KMS-11 (cell line): ENCODE measurements at regions not wholly inside any gene's neighbourhood (a gene's known extent, or its start where the extent isn't known, plus 50 kb on each side); places are given as distances from the start of the nearest gene placed in this dataset.

Experiments used
- H2AFZ ChIP-seq: fragments of 200-600 bp; sonication (generic); 2 replicates; pipeline ENCODE4 v1.6.1; 2016; ENCODE audit warnings: antibody characterized with exemption, mixed run types, low read depth
- H3K27ac ChIP-seq: fragments of 200-600 bp; sonication (generic); 2 replicates; pipeline ENCODE4 v1.6.1; 2016; ENCODE audit warnings: mild to moderate bottlenecking, mixed run types
- H3K27me3 ChIP-seq: fragments of 200-600 bp; sonication (generic); 2 replicates; pipeline ENCODE4 v1.6.1; 2017; ENCODE audit warnings: mild to moderate bottlenecking, low read depth, mixed run types, moderate library complexity; ENCODE audit not compliant: insufficient read depth
- H3K36me3 ChIP-seq: fragments of 200-600 bp; sonication (generic); 2 replicates; pipeline ENCODE4 v1.6.1; 2017; ENCODE audit warnings: mild to moderate bottlenecking, mixed run types; ENCODE audit not compliant: insufficient read depth
- H3K4me1 ChIP-seq: fragments of 200-600 bp; sonication (generic); 2 replicates; pipeline ENCODE4 v1.6.1; 2016; ENCODE audit warnings: mild to moderate bottlenecking, low read depth, mixed run types; ENCODE audit not compliant: poor library complexity, severe bottlenecking
- H3K4me2 ChIP-seq: fragments of 200-600 bp; sonication (generic); 2 replicates; pipeline ENCODE4 v1.7.0; 2016; ENCODE audit warnings: mild to moderate bottlenecking, mixed run types
- H3K4me3 ChIP-seq: fragments of 200-600 bp; sonication (generic); IDR thresholded peaks from 2 replicates; pipeline ENCODE4 v1.6.1; 2017; ENCODE audit warnings: low read depth, low read length, mixed read lengths; ENCODE audit not compliant: insufficient read depth
- H3K79me2 ChIP-seq: fragments of 200-600 bp; sonication (generic); 2 replicates; pipeline ENCODE4 v1.6.1; 2016; ENCODE audit warnings: low read depth, mixed run types; ENCODE audit not compliant: insufficient read depth
- H3K9ac ChIP-seq: fragments of 200-600 bp; sonication (generic); 2 replicates; pipeline ENCODE4 v1.6.1; 2016; ENCODE audit warnings: mild to moderate bottlenecking, mixed run types
- H4K20me1 ChIP-seq: fragments of 200-600 bp; sonication (generic); 2 replicates; pipeline ENCODE4 v1.6.1; 2016; ENCODE audit warnings: mild to moderate bottlenecking, mixed run types; ENCODE audit not compliant: insufficient read depth
- TF ChIP-seq, protein P1 (sequence below): fragments of 200-600 bp; sonication (generic); conservative IDR thresholded peaks from 2 replicates; pipeline ENCODE4 v1.6.1; 2017; ENCODE audit warnings: low read depth, mild to moderate bottlenecking, antibody characterized with exemption, low read length, moderate library complexity, mixed read lengths

- Histone ChIP-seq H3K9ac (no peak overlapping the region), H3K36me3 (no peaks in the 10 kb centered on the region), H2AFZ (no peak overlapping the region), H4K20me1 (no peaks in the 10 kb centered on the region), H3K4me2 (no peak overlapping the region), H3K79me2 (no peaks in the 10 kb centered on the region), H3K27me3 (no peaks in the 10 kb centered on the region), H3K4me1 (no peaks in the 10 kb centered on the region), H3K4me3 (no peak overlapping the region), H3K27ac (no peak overlapping the region)
- TF ChIP-seq, protein P1, sequence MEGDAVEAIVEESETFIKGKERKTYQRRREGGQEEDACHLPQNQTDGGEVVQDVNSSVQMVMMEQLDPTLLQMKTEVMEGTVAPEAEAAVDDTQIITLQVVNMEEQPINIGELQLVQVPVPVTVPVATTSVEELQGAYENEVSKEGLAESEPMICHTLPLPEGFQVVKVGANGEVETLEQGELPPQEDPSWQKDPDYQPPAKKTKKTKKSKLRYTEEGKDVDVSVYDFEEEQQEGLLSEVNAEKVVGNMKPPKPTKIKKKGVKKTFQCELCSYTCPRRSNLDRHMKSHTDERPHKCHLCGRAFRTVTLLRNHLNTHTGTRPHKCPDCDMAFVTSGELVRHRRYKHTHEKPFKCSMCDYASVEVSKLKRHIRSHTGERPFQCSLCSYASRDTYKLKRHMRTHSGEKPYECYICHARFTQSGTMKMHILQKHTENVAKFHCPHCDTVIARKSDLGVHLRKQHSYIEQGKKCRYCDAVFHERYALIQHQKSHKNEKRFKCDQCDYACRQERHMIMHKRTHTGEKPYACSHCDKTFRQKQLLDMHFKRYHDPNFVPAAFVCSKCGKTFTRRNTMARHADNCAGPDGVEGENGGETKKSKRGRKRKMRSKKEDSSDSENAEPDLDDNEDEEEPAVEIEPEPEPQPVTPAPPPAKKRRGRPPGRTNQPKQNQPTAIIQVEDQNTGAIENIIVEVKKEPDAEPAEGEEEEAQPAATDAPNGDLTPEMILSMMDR: no peak
Observed at GRCh38 chr3:178003756-178004155, 532.5 kb upstream of the KCNMB2 start.

DNA sequence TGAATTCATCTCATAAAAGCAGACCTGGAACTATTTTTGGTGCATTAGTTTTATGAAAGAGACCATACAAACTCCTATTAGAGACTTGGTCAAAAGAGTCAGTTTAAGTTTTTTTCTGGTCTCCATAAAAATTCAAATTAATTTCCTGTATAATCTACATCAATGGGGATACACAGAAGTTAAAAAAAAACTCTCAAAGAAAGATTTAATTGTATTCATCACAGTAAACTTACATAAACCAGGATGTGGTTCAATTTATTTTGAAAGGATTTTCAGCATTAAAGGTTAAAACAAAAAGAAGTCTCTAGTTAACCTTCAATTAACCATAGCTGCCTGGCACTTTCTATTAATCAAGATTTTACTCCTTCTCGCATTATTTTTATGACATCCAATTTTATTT, 530.3 kb upstream of the KCNMB2 start:
- Histone ChIP-seq H3K4me1 (no peaks in the 10 kb centered on the region), H3K79me2 (no peaks in the 10 kb centered on the region), H3K27me3 (no peaks in the 10 kb centered on the region), H4K20me1 (no peaks in the 10 kb centered on the region), H3K4me3 (no peak overlapping the region), H3K4me2 (no peak overlapping the region), H3K27ac (no peak overlapping the region), H3K9ac (no peak overlapping the region), H3K36me3 (no peaks in the 10 kb centered on the region), H2AFZ (no peak overlapping the region)
- TF ChIP-seq, protein P1: no peak

DNA sequence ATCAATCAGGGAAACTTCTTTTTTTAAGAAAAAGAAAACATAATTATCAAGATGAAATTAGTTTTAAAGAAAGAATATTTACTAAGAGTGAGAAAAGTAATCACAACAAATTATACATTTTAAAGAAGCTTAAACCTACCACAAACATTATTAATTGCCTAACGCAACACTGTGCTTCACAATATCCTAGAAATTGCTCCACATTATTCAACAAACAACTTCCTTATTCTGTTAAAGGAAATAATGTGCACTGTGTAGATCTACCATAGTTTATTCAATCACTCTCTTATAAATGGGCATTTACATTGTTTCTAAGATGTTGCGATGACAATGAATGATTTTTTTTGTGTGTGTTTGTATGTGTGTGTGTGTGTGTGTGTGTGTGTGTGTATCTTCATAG, 525.9 kb upstream of the KCNMB2 start:
- Histone ChIP-seq H3K4me2 (no peak overlapping the region), H3K27ac (no peak overlapping the region), H4K20me1 (no peaks in the 10 kb centered on the region), H3K4me1 (no peaks in the 10 kb centered on the region), H3K27me3 (no peaks in the 10 kb centered on the region), H3K36me3 (no peaks in the 10 kb centered on the region), H3K9ac (no peak overlapping the region), H3K79me2 (no peaks in the 10 kb centered on the region), H2AFZ (no peak overlapping the region), H3K4me3 (no peak overlapping the region)
- TF ChIP-seq, protein P1: no peak

DNA sequence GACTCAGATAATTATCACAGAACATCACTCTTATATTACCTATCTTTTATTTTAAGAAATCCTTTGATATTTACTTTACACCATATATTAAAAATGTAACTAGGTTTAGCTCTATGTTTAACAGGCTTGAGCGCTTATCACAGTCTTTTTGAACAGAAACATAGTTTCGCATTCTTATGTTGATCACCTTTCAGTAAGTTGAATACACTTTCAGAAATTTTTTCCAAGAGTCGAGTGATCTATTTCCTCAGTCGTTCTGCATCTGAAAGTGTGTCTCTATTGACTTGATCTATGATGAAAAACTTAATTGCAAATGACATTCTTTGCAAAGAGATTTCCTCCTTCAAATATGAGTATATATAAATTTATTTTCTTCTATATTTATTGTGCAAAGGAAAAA, 516.6 kb upstream of the KCNMB2 start:
- H3K27me3 ChIP-seq: no peaks in the 10 kb centered on the region
- no peaks in the 10 kb centered on the region for H4K20me1 ChIP-seq
- no peak overlapping the region for H3K4me3 ChIP-seq
- no peak overlapping the region for H2AFZ ChIP-seq
- no peak overlapping the region for H3K4me2 ChIP-seq
- no peaks in the 10 kb centered on the region for H3K36me3 ChIP-seq
- no peak overlapping the region for H3K9ac ChIP-seq
- H3K79me2 ChIP-seq: no peaks in the 10 kb centered on the region
- no peak overlapping the region for H3K27ac ChIP-seq
- TF ChIP-seq, protein P1: no peak
- no peaks in the 10 kb centered on the region for H3K4me1 ChIP-seq

DNA sequence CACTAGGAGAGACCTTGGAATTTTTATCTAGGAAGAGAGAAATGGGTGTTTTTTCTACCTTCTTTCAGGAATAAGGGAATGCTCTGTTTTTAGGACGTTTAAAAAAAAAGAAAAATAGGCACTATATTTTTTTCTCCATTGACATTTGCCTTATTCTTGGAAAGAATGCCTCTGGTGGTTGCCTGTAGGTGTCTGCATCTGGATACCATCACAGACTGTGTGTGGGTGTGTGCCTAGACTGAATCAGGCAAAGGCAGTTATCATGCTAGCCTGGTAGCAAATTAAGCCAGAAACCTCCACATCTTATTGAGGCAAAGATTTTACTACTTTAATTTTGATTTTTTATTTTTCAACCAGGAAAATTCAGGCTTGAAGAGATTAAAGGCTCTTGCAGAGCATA, 513.6 kb upstream of the KCNMB2 start:
- Histone ChIP-seq H3K36me3 (no peaks in the 10 kb centered on the region), H3K4me2 (no peak overlapping the region), H3K4me3 (no peak overlapping the region), H2AFZ (no peak overlapping the region), H3K27me3 (no peaks in the 10 kb centered on the region), H3K4me1 (no peaks in the 10 kb centered on the region), H3K9ac (no peak overlapping the region), H4K20me1 (no peaks in the 10 kb centered on the region), H3K27ac (no peak overlapping the region), H3K79me2 (no peaks in the 10 kb centered on the region)
- TF ChIP-seq, protein P1: no peak
